ENCODE measurements at regions not wholly inside any gene's neighbourhood (a gene's known extent, or its start where the extent isn't known, plus 50 kb on each side); places are given as distances from the start of the nearest gene placed in this dataset.

DNA sequence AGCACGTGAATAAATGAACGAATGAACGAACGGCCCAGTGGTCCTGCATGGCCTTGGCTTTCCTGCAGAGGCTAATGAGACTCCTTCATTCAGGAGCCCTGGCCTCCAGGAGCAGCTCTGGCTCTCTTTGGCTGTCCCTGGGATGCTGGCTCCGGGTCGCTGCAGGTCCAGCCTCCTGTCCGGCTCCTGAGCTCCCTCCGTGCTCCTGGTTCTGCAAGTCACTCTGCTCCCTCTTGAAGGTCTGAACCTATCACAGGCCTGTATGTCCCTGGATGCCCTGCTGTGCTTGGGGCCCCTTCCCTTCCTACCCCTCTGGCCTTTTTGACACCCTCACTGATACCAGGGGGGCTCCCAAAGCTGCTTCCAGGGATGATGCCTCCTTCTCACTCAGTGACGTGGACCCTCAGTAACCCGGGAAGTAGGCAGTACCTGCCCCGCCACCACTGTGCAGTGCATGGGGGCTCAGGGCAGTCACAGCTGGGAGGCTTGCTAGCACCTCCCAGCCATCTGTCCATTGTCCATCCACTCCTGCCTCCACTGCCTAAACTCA is 133.7 kb upstream of the C14orf180 start:
- Histone ChIP-seq H3F3A (replicated peaks; ENCODE audit: low read depth) (no peaks in the 10 kb centered on the region), H3K79me2 (replicated peaks; ENCODE audit: insufficient read depth) (no peaks in the 10 kb centered on the region), H3K4me3 (no peak overlapping the region), H3K4me1 (ENCODE audit: insufficient read depth) (no peaks in the 10 kb centered on the region), H3K4me2 (no peak overlapping the region), H3K27me3 (ENCODE audit: insufficient read depth) (no peaks in the 10 kb centered on the region), H3K36me3 (ENCODE audit: insufficient read depth) (no peaks in the 10 kb centered on the region), H3K27ac (ENCODE audit: low read depth) (no peak overlapping the region), H3K9me2 (ENCODE audit: insufficient read depth) (no peaks in the 10 kb centered on the region), H4K20me1 (replicated peaks; ENCODE audit: insufficient read depth) (no peaks in the 10 kb centered on the region), H2AFZ (no peak overlapping the region)
- ATAC-seq (no peak), DNase-seq (ENCODE audit: low spot score) (no peak)
- Mint-ChIP-seq H3K27ac (no peak overlapping the region), H3K4me1 (peaks cover 9% of the 10 kb centered on the region), H3K4me3 (no peak overlapping the region), H3K9me3 (peaks cover 16% of the 10 kb centered on the region), H3K27me3 (ENCODE audit: insufficient read depth, low read depth, poor library complexity) (peaks cover 7% of the 10 kb centered on the region), H3K36me3 (ENCODE audit: low read depth) (no peaks in the 10 kb centered on the region; the same call in 2 of the 3 replicates)
- TF ChIP-seq ZNF331 (CRISPR knock-in tag; IDR thresholded peaks at IDR 0.05; ENCODE audit: low read depth): no peak
- no peak for TF ChIP-seq POLR2AphosphoS5 (IDR thresholded peaks at IDR 0.05; ENCODE audit: low read depth)
- no peak for TF ChIP-seq EZH2 (IDR thresholded peaks at IDR 0.05; ENCODE audit: low read depth, unreplicated experiment)
- no peak for TF ChIP-seq NANOG (IDR thresholded peaks at IDR 0.05; ENCODE audit: borderline replicate concordance)
- TF ChIP-seq, protein P1, sequence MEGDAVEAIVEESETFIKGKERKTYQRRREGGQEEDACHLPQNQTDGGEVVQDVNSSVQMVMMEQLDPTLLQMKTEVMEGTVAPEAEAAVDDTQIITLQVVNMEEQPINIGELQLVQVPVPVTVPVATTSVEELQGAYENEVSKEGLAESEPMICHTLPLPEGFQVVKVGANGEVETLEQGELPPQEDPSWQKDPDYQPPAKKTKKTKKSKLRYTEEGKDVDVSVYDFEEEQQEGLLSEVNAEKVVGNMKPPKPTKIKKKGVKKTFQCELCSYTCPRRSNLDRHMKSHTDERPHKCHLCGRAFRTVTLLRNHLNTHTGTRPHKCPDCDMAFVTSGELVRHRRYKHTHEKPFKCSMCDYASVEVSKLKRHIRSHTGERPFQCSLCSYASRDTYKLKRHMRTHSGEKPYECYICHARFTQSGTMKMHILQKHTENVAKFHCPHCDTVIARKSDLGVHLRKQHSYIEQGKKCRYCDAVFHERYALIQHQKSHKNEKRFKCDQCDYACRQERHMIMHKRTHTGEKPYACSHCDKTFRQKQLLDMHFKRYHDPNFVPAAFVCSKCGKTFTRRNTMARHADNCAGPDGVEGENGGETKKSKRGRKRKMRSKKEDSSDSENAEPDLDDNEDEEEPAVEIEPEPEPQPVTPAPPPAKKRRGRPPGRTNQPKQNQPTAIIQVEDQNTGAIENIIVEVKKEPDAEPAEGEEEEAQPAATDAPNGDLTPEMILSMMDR (conservative IDR thresholded peaks at IDR 0.05; ENCODE audit: low read depth in 2 of 2): no peak
- no peak for TF ChIP-seq ETS1 (IDR thresholded peaks at IDR 0.05)
- no peak for TF ChIP-seq STAT1 (IDR thresholded peaks at IDR 0.05; ENCODE audit: unreplicated experiment)
- TF ChIP-seq ZNF114 (CRISPR knock-in tag; IDR thresholded peaks at IDR 0.05): no peak
- TF ChIP-seq, protein P2, sequence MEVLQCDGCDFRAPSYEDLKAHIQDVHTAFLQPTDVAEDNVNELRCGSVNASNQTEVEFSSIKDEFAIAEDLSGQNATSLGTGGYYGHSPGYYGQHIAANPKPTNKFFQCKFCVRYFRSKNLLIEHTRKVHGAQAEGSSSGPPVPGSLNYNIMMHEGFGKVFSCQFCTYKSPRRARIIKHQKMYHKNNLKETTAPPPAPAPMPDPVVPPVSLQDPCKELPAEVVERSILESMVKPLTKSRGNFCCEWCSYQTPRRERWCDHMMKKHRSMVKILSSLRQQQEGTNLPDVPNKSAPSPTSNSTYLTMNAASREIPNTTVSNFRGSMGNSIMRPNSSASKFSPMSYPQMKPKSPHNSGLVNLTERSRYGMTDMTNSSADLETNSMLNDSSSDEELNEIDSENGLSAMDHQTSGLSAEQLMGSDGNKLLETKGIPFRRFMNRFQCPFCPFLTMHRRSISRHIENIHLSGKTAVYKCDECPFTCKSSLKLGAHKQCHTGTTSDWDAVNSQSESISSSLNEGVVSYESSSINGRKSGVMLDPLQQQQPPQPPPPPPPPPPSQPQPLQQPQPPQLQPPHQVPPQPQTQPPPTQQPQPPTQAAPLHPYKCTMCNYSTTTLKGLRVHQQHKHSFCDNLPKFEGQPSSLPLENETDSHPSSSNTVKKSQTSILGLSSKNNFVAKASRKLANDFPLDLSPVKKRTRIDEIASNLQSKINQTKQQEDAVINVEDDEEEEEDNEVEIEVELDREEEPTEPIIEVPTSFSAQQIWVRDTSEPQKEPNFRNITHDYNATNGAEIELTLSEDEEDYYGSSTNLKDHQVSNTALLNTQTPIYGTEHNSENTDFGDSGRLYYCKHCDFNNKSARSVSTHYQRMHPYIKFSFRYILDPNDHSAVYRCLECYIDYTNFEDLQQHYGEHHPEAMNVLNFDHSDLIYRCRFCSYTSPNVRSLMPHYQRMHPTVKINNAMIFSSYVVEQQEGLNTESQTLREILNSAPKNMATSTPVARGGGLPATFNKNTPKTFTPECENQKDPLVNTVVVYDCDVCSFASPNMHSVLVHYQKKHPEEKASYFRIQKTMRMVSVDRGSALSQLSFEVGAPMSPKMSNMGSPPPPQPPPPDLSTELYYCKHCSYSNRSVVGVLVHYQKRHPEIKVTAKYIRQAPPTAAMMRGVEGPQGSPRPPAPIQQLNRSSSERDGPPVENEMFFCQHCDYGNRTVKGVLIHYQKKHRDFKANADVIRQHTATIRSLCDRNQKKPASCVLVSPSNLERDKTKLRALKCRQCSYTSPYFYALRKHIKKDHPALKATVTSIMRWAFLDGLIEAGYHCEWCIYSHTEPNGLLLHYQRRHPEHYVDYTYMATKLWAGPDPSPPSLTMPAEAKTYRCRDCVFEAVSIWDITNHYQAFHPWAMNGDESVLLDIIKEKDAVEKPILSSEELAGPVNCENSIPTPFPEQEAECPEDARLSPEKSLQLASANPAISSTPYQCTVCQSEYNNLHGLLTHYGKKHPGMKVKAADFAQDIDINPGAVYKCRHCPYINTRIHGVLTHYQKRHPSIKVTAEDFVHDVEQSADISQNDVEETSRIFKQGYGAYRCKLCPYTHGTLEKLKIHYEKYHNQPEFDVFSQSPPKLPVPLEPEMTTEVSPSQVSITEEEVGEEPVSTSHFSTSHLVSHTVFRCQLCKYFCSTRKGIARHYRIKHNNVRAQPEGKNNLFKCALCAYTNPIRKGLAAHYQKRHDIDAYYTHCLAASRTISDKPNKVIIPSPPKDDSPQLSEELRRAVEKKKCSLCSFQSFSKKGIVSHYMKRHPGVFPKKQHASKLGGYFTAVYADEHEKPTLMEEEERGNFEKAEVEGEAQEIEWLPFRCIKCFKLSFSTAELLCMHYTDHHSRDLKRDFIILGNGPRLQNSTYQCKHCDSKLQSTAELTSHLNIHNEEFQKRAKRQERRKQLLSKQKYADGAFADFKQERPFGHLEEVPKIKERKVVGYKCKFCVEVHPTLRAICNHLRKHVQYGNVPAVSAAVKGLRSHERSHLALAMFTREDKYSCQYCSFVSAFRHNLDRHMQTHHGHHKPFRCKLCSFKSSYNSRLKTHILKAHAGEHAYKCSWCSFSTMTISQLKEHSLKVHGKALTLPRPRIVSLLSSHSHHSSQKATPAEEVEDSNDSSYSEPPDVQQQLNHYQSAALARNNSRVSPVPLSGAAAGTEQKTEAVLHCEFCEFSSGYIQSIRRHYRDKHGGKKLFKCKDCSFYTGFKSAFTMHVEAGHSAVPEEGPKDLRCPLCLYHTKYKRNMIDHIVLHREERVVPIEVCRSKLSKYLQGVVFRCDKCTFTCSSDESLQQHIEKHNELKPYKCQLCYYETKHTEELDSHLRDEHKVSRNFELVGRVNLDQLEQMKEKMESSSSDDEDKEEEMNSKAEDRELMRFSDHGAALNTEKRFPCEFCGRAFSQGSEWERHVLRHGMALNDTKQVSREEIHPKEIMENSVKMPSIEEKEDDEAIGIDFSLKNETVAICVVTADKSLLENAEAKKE (CRISPR knock-in tag; IDR thresholded peaks at IDR 0.05): no peak
- TF ChIP-seq EZH2phosphoT487 (IDR thresholded peaks at IDR 0.05; ENCODE audit: unreplicated experiment): no peak
- TF ChIP-seq CREB1 (CRISPR knock-in tag; IDR thresholded peaks at IDR 0.05; ENCODE audit: low read depth): no peak

All from GM23338 (cell line).